Lower leg skin (tissue), 3 donors: ENCODE measurements at regions not wholly inside any gene's neighbourhood (a gene's known extent, or its start where the extent isn't known, plus 50 kb on each side); places are given as distances from the start of the nearest gene placed in this dataset.

ENCODE experiments used
- POLR2A ChIP-seq, 2 donors: fragments of 450-650 bp; IDR thresholded peaks; one replicate each; pipeline ENCODE4 v1.6.1; 2016 to 2017; ENCODE audit warnings: antibody characterized with exemption in 2 of 2, mild to moderate bottlenecking in 1 of 2, moderate library complexity in 1 of 2
- TF ChIP-seq, protein P1 (sequence below), 3 donors: fragments of 450-650 bp; IDR thresholded peaks; one replicate each; pipeline ENCODE4 v1.5.1; 2016; ENCODE audit warnings: antibody characterized with exemption in 3 of 3, mild to moderate bottlenecking in 3 of 3, moderate library complexity in 2 of 3

DNA sequence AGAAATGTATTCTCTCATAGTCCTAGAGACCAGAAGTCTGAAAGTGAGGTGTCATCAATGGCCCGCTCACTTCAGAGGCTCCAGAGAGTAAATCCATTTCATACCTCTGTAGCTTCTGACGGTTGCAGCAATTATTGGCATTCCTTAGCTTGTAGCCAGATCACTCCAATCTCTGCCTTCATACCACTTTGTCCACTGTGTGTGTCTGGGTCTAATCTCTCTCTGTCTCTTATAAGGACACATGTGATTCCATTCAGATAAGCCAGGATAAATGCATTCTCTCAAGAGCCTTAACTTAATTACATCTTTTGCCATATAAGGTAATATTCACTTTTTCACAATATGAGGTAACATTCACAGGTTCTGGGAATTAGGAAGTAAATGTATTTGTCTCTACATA lies 365.7 kb downstream of the GXYLT1 start:
- TF ChIP-seq, protein P1, sequence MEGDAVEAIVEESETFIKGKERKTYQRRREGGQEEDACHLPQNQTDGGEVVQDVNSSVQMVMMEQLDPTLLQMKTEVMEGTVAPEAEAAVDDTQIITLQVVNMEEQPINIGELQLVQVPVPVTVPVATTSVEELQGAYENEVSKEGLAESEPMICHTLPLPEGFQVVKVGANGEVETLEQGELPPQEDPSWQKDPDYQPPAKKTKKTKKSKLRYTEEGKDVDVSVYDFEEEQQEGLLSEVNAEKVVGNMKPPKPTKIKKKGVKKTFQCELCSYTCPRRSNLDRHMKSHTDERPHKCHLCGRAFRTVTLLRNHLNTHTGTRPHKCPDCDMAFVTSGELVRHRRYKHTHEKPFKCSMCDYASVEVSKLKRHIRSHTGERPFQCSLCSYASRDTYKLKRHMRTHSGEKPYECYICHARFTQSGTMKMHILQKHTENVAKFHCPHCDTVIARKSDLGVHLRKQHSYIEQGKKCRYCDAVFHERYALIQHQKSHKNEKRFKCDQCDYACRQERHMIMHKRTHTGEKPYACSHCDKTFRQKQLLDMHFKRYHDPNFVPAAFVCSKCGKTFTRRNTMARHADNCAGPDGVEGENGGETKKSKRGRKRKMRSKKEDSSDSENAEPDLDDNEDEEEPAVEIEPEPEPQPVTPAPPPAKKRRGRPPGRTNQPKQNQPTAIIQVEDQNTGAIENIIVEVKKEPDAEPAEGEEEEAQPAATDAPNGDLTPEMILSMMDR (IDR thresholded peaks at IDR 0.05): no peak
- no peak for TF ChIP-seq POLR2A (IDR thresholded peaks at IDR 0.05)
